ENCODE measurements at regions not wholly inside any gene's neighbourhood (a gene's known extent, or its start where the extent isn't known, plus 50 kb on each side); places are given as distances from the start of the nearest gene placed in this dataset.

GRCh38 chr3:182735672-182736071 lies 57.6 kb upstream of the ATP11B start:
- no peak for DNase-seq

DNA sequence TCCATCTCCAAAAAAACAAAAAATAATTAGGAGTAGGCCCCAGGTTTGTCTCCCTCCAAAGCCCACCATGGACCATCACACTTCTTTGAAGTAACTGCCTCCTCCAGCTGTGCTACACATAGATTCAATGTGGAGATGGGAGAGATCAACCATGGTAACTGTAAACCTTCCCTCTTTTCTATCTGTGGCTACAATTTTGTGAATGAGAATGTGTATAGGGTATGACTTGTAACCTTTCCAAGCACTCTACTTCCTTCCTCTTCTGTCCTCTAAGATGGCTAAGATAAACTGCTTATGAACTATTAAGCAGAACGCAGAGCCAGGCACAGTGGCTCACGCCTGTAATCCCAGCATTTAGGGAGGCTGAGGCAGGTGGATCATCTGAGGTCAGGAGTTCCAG lies 55.5 kb upstream of the ATP11B start:
- no peak for DNase-seq

DNA sequence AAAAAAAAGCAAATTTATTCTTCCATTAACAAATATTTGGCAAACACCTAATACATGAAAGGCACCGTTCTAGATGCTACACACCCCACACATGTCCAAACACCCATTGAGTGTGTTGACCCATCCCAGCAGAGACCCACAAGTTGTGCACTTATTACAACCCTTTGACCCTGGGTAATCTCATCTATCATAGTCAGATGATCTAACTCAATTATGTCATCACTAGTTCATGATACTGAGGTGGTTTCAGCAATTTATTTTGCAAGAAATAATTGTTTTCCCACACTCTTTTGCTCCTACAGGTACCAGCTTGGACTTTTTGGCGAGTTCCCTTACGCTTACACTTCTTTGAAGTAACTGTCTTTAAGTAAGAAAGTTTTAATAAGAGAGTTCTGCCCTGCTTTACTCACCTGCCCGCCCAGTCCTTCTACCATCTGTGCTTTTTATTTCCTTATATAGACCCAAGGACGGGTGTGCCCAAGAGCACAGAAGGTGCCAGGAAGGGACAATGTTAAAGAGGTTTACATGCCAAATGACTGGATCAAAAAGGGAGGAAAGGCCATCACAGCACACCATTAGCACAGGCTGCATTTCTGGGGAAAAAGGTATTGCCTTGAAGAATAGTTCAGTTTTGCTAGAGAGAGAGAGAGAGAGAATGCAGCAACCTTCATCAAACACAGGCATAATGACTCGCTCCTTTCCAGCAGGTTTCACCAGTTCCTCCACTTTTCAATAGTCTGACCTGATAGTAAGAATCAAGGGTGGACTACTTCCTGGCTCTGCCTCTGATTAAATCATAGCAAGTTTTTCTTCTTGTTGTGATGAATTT lies 54.5 kb upstream of the ATP11B start:
- DNase-seq, result no peak

DNA sequence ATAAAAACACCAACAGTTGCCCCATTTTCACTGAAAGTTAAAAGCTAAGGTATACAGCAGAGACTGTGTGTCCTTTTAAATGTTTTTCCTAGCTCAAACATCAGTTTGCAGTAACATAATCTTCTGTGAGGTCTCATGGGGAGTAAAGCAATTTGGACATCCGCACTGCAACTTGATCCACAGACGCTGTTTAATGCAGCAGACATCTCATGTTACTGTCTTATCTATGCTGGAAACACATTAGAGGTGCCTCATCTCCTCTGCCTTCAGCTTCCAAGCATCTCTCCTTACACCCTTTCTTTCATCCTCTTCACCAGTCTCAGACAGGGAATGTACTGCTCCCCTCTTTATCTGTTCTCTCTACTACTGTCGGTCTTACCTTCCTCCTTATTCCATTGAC lies 53.7 kb upstream of the ATP11B start:
- DNase-seq, result no peak

GRCh38 chr3:182740710-182741109 lies 52.6 kb upstream of the ATP11B start:
- no peak for DNase-seq

DNA sequence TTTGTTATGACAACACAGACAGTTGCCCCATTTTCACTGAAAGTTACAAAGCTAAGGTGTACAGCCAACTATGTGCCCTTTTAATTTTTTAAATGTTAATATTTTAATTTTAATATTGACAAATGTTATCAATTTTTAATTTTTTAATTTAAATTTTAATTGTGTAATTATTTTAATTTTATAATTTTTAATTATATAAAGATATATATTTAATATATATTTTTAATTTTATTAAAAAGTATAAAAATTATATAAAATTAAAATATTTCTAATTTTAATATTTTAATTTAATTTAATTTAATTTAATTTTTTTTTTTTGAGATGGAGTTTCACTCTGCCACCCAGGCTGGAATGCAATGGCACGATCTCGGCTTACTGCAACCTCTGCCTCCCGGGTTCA lies 52.1 kb upstream of the ATP11B start:
- no peak for DNase-seq
